HG03521 (cell line): ENCODE measurements at regions not wholly inside any gene's neighbourhood (a gene's known extent, or its start where the extent isn't known, plus 50 kb on each side); places are given as distances from the start of the nearest gene placed in this dataset.

Experiments
- ATAC-seq: cut with Tn5 transposase; IDR thresholded peaks from one replicate; pipeline ENCODE4 v1.9.1; 2021; ENCODE audit warnings: mild to moderate bottlenecking, moderate library complexity; ENCODE audit not compliant: unreplicated experiment

DNA sequence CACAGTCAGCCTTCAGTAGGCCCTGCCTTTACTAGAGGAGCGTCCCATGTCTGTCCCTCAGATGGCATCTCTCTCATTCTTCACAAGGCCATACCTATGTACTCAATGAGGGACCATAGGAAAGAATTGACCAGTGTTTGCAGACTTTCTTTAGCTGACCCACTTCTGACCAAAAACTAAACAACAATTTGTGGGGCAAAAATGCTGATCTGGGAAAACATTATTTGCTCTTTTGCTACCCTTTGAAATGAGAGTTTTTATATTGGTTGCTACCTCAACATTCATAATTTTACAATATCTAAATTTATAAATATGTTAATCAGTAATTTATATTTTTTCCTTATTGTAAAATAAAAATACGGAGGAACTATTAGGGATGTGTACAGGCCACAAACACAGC is 539.4 kb upstream of the GJE1 start:
- no peak for ATAC-seq

- ATAC-seq = no peak
Measured at GRCh38 chr6:141587482-141588266, 545.1 kb upstream of the GJE1 start.

DNA sequence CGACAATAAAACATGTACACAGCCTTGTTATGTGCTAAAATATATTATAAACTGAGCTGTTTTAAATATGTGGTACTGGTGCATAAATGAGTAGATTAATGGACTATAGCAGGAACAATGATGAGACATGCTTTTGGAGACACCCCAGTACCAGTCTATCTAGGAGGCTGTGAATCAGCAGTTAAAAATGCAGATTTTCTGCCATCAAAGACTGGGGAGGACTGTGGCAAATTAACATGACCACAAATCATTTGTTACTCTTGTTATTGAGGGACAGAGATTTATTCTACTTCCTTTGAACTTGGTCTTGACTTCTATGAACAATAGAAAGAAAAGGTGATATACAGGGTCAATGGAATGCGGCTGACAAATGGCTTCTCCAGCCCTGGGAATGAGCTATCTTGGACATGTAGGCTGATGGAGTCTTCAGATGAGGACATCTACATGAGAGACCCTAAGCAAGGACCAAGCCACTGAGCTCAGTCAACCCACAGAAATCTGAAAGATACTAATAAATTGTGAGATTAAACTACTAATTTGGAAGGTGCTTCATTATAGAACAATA is 551.7 kb upstream of the GJE1 start:
- no peak for ATAC-seq

DNA sequence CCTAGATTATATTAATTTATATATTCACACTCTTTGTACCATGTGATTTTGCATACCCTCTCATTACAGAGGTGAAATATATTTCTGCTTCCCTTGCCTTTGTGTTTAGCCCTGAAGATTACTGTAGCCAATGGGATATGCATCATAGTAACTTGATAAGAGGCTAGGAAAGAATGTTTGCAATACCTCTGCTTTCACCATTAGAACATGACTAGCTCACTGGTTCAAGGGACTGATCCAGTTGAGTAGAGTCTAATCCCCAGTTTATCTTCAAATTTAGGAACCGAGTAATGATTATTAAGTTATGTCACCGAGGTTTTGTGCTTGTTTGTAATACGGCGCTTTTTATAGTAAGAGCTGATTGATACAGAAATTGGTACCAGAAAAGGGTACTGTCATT is 552.6 kb upstream of the GJE1 start:
- no peak for ATAC-seq

- ATAC-seq = no peak
Measured at GRCh38 chr6:141576751-141577150, 556.0 kb upstream of the GJE1 start.

DNA sequence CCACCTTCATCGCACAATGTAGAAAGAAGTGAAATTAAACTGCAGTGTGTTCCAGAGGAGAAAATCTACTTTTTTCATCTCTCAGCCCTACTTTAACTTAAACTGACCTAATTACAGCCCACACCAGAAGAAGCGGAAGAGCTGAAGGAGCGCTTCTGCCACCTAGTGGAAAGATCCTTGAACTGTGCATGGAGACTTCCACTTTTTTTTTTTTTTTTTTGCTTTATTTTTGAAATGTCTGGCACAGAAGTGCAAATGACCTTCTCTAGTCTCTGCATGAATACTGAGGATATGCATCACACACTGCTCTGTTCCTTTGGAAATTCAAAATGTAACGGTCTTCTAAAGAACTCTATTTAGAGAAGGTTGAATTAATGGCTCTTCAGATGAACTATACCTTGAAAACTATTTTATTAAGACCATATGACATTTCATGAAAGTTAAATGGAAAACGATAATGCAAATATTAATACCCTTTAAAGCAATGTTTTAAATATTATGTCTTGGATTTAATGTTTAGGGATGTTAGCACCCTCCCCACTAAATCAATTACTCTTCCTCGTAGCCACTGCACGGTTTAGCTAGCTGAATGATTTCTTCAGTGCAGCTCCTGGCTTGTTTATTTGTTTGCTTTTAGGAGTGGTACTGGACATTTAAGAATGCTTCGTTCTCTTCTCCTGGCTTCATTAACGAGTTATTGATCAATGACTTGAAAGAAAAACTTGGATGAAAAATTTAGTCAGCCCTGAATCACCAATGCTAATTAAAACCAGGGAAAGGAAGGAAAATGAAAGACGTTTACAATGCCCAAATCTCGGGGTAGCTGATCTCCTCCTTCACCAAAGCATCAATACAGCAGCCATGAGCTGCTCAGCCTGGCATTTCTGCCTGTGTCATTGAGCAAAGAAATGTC is 569.6 kb upstream of the GJE1 start:
- ATAC-seq = peak; percentile 85

DNA sequence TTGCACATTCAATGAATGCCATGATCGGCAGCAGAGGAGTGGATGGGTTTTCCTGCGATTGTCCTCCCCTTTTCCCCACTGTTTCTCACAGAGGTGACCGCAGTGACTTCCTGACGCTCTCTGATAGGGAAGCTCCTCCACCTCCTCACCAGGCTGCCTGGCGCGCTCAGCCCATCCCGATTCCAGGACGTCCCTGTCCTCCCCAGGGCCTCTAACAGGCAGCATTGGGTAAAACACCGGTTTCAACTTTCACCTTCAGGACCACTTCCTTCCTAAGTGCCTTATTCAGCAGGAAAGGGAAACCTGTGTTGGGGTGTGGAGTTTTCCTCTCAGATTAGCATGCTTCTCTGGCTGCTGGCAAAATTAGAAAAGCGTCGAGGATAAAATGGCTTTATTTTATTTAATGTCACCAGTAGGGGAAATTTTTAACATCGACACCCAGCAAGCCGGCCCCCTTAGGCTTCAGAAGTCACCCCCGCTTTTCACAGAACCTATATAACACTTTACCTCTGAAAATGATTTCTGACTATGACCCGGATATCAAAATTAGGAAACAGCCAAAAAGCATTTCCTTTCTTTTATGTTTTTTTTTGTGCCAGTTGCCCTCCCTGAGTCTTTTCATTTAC is 570.4 kb upstream of the GJE1 start:
- peak; percentile 30 for ATAC-seq

DNA sequence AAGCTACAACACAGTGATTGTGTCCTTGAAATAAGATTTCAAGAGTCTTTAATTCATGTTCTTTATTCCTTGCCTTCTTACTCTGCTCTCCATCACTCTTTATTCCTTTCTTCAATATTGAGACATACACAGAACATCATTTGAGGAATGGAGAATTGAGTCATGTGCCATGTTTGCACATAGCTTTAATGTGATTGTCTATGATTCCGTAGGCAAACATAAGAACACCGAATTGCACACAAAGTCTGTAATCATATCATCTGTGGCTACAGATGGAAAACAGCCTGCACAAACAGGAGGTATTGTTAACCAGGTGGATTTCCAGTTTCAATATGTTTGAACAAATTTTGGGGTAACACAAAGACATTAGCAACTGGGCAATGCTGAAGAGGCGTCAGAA is 571.6 kb upstream of the GJE1 start:
- no peak for ATAC-seq

DNA sequence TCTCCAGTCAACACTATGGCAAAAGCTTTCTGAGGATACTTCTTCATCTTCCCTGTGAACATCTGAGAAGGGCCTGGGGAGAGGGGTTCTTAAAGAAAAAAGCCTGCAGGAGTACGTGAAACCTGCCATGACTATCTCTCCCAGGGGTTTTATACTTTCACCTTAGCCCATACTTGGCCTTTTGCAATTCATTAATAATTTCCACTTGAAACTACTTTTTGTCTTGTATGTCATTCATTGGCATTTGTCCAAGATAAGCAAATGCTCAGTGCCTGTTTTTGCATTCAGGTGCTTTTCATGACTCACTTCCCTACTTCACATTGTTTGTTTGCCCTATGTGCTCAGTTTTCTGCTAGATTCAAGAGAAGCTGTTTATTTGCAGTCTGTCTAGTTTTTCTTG is 580.3 kb upstream of the GJE1 start:
- peak; percentile 74 for ATAC-seq

- ATAC-seq = no peak
Measured at GRCh38 chr6:141552031-141552430, 580.7 kb upstream of the GJE1 start.

DNA sequence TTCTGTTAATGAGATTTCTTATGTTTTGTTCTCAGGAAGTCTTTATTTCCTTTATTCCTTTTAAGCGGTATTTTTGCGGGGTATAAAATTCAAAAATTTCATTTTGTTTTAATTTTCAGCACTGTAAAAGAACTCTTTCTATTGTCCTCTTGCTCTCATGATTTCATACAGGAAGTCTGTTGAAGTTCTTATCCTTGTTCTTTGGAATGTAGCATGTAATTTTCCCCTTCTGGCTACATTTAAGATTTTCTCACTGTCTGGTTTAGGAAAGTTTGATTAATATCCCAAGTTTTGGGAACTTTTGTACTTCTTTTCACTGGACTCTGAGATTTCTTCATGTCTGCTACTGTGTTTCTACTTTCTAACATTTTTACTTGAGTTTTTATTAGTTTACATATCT is 581.4 kb upstream of the GJE1 start:
- no peak for ATAC-seq

DNA sequence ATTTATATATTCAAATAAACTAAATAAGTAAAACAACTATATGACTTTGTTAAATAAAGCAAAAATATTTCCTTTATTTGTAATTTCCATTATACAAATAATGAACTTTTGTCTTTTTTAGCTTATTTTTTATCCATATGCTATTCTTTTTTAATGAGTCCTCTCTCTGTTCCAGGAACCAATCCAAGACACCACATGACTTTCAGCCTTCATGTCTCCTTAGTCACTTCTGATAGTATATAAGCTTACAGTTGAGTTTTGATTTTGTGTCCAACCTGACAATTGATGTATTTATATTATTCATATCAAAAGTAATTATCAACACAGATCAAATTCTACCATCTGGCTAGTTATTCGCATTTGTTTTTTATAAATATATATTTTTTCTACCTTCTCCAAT is 582.3 kb upstream of the GJE1 start:
- no peak for ATAC-seq

DNA sequence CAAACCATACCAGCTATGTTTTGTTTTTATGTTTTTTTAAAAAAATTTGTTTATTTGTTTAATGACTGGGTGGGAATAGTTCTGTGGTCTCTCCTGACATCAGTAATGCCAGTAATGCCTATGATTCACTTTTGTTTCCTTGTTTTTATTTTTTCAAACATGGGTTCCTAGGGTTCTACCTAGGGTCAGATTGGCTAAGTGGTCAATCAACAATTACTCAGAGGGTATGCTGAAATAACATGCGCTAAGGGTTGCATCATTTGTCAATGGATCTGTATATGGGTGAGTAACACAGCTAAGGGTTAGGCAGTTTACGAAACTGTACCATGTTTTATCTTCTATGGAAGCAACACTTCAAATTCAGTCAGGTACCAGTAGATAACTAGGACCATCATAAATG is 583.8 kb upstream of the GJE1 start:
- ATAC-seq = no peak

- ATAC-seq = no peak
Measured at GRCh38 chr6:141541581-141542324, 591.0 kb upstream of the GJE1 start.

- no peak for ATAC-seq
Measured at GRCh38 chr6:141540207-141540606, 592.5 kb upstream of the GJE1 start.

DNA sequence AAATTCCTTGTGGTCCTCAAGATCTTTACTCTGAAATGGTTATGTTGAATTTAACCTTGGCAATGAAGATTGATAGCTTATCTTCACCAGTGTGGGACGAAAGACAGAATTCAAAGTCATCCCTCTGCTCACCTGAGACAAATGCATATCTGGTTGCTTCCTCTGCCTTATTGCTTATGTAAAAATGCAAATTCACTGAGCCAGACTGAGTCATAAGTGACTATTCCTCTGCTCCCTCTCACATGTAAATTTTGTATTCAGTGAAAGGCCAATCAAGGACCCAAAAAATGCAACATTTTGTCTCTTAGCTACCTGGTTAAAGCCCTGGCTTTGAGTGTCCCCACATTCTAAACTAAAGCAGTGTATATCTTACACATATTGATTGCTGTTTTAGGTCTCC is 593.1 kb upstream of the GJE1 start:
- ATAC-seq = no peak

- ATAC-seq = no peak
Measured at GRCh38 chr6:141532211-141532610, 600.5 kb upstream of the GJE1 start.

GRCh38 chr6:141531040-141531439 is 601.7 kb upstream of the GJE1 start:
- ATAC-seq = no peak

DNA sequence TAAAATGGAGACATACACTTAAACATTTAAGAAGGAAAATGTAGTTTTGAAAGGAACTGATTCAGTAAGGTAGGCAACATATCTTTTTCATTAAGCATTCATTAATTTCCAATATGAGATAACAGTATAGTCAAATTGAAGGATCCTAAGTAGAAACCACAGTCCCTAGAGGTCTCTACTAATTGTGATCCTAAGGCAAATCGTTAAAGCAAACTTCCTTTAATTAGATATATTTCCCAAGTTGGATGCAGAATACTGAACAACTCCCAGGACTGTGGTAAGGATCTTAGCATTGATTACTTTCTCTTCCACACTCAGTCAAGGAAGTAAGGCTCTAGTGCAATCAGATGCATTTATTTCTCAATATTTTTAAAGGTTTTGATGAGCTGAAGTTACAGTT is 604.1 kb upstream of the GJE1 start:
- no peak for ATAC-seq

DNA sequence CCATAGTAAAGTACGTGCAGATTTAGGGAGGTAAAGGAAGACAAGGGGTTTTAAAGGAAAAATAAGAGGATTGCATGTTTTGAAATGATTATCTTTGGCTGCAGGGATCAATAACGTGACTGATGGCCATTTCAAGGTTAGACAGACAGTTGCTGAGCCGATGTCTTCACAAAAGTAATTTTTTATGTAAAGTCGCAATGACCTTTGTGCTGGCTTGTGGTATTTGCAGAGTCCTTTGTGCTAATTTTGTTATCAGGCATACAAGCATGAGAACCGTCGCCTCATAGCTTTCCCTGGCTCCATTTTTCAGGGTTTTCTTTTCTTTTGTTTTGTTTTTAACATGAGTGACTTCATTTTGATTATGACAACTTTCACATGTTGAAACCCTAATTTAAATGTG is 605.7 kb upstream of the GJE1 start:
- no peak for ATAC-seq

GRCh38 chr6:141521440-141521839 is 611.3 kb upstream of the GJE1 start:
- ATAC-seq = no peak
